ENCODE measurements at regions not wholly inside any gene's neighbourhood (a gene's known extent, or its start where the extent isn't known, plus 50 kb on each side); places are given as distances from the start of the nearest gene placed in this dataset.

DNA sequence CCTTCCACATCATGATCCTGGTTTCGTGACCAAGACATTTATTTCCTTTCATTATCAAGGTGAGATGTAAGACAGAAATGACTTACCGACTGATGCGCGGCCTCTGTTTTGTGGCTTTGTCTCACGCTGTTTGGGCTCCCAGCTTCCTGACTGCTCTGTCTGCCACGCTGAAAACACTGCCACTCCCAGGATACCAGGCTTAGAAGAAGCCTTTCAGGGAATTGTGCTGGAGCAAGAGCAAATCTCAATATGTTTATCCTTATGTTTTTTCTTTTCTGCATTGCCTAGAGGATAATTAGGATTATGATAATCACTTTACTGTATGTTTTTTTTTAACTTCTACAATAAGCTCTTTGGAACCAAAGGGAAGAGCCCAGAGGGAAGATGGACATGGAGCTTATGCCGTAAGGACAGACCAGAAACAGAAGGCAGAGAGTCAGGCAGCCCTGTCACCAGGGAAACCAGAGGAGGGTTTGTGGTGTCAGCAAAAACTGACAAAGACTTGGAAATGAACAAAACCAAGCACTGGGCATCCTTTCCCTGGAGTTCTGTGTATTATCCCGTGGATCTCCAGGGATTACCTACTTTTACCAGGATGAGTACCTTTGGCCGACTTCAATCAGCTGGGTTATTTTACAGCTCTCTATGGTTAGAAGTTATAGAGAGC is 68.2 kb upstream of the ISX start:
- TF ChIP-seq FOS (IDR thresholded peaks at IDR 0.05; ENCODE audit: borderline replicate concordance, insufficient read depth, low read length) (no peak), GATA2 (IDR thresholded peaks at IDR 0.05; ENCODE audit: insufficient read depth, insufficient read length, low read depth, low read length) (no peak), JUN (IDR thresholded peaks at IDR 0.05; ENCODE audit: borderline replicate concordance, insufficient read depth, insufficient read length, low read depth) (no peak), POLR2A (IDR thresholded peaks at IDR 0.05; ENCODE audit: low read depth, low read length) (no peak), MYC (IDR thresholded peaks at IDR 0.05; ENCODE audit: low read depth, low read length) (no peak), EZH2 (IDR thresholded peaks at IDR 0.05; ENCODE audit: borderline replicate concordance, low read depth, low read length, severe bottlenecking) (no peak), POLR2AphosphoS5 (IDR thresholded peaks at IDR 0.05; ENCODE audit: insufficient read depth, low read depth, low read length) (no peak)
- TF ChIP-seq, protein P1, sequence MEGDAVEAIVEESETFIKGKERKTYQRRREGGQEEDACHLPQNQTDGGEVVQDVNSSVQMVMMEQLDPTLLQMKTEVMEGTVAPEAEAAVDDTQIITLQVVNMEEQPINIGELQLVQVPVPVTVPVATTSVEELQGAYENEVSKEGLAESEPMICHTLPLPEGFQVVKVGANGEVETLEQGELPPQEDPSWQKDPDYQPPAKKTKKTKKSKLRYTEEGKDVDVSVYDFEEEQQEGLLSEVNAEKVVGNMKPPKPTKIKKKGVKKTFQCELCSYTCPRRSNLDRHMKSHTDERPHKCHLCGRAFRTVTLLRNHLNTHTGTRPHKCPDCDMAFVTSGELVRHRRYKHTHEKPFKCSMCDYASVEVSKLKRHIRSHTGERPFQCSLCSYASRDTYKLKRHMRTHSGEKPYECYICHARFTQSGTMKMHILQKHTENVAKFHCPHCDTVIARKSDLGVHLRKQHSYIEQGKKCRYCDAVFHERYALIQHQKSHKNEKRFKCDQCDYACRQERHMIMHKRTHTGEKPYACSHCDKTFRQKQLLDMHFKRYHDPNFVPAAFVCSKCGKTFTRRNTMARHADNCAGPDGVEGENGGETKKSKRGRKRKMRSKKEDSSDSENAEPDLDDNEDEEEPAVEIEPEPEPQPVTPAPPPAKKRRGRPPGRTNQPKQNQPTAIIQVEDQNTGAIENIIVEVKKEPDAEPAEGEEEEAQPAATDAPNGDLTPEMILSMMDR (IDR thresholded peaks at IDR 0.05; ENCODE audit: extremely low read depth in 1 of 2, insufficient read depth in 1 of 2, low read depth in 1 of 2, low read length in 2 of 2) = no peak
- TF ChIP-seq, protein P2, sequence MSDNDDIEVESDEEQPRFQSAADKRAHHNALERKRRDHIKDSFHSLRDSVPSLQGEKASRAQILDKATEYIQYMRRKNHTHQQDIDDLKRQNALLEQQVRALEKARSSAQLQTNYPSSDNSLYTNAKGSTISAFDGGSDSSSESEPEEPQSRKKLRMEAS (IDR thresholded peaks at IDR 0.05; ENCODE audit: insufficient read depth, insufficient read length) = no peak
- no peak for FAIRE-seq
- dilution Hi-C loops (cut with MboI; ENCODE audit: extremely low pct_ligation_motif_present, low sequenced_read_pairs) = no loop called here

More for the DNA sequence above, 68.2 kb upstream of the ISX start:
- intact Hi-C loops (cut with micrococcal nuclease) = no loop called here
- DNase-seq (ENCODE audit: low read depth, low spot score) = no peak
- CTCF ChIA-PET = no interaction called here
- Histone ChIP-seq H3K9me3 (replicated peaks; ENCODE audit: control insufficient read depth, insufficient read depth, low read length) (peaks cover 2% of the 10 kb centered on the region), H4K20me1 (replicated peaks; ENCODE audit: control insufficient read depth, extremely low read depth, insufficient read depth, low read length) (no peaks in the 10 kb centered on the region), H3K9me1 (replicated peaks; ENCODE audit: control insufficient read depth, extremely low read depth, insufficient read depth, low read length) (no peaks in the 10 kb centered on the region), H3K4me1 (ENCODE audit: control insufficient read depth, extremely low read depth, insufficient read depth, low read length) (no peaks in the 10 kb centered on the region), H3K36me3 (ENCODE audit: control insufficient read depth in 2 of 2, extremely low read depth in 1 of 2, insufficient read depth in 2 of 2, low read length in 2 of 2) (no peaks in the 10 kb centered on the region), H3K27ac (ENCODE audit: insufficient read depth, low read depth, low read length) (no peak overlapping the region), H3K4me2 (ENCODE audit: insufficient read depth, low read length) (no peak overlapping the region), H2AFZ (ENCODE audit: low read depth, low read length) (no peak overlapping the region), H3K4me3 (replicated peaks in 1 of 3; ENCODE audit: insufficient read depth in 1 of 3, low read depth in 1 of 3, low read length in 3 of 3) (no peak overlapping the region), H3K27me3 (ENCODE audit: control insufficient read depth in 2 of 2, insufficient read depth in 2 of 2, low read length in 2 of 2) (no peaks in the 10 kb centered on the region), H3K79me2 (ENCODE audit: control insufficient read depth, insufficient read depth, low read length) (no peaks in the 10 kb centered on the region), H3K9ac (replicated peaks; ENCODE audit: extremely low read depth, insufficient read depth, low read length) (no peak overlapping the region)
- BruUV-seq (replicated peaks) = no TSS peak
- POLR2A ChIA-PET = no interaction called here

Measured in endothelial cell of umbilical vein (primary cell).